ENCODE measurements at regions not wholly inside any gene's neighbourhood (a gene's known extent, or its start where the extent isn't known, plus 50 kb on each side); places are given as distances from the start of the nearest gene placed in this dataset.
"Not testable (repeated sequence)": the region's sequence is repeated elsewhere in the genome, so short reads cannot be mapped to it uniquely, and the experiment has no call there.

- no peak for DNase-seq
These were observed 394.1 kb downstream of the BCAT1 start for GRCh38 chr12:24554612-24555295.

- DNase-seq, result no peak
These were observed 395.6 kb downstream of the BCAT1 start for GRCh38 chr12:24553259-24553658.

GRCh38 chr12:24551163-24551786 lies 397.6 kb downstream of the BCAT1 start:
- no peak for DNase-seq

GRCh38 chr12:24550609-24551008 lies 398.3 kb downstream of the BCAT1 start:
- DNase-seq, result no peak

GRCh38 chr12:24546661-24547060 lies 402.2 kb downstream of the BCAT1 start:
- no peak for DNase-seq

GRCh38 chr12:24546084-24546483 lies 402.8 kb downstream of the BCAT1 start:
- DNase-seq, result no peak

- no peak for DNase-seq
These were observed 404.5 kb downstream of the BCAT1 start for GRCh38 chr12:24544368-24544767.

- DNase-seq, result no peak
These were observed 407.6 kb downstream of the BCAT1 start for GRCh38 chr12:24541193-24541871.

GRCh38 chr12:24539646-24540045 lies 409.3 kb downstream of the BCAT1 start:
- DNase-seq, result no peak

- no peak for DNase-seq
These were observed 411.6 kb downstream of the BCAT1 start for GRCh38 chr12:24537083-24537860.

DNA sequence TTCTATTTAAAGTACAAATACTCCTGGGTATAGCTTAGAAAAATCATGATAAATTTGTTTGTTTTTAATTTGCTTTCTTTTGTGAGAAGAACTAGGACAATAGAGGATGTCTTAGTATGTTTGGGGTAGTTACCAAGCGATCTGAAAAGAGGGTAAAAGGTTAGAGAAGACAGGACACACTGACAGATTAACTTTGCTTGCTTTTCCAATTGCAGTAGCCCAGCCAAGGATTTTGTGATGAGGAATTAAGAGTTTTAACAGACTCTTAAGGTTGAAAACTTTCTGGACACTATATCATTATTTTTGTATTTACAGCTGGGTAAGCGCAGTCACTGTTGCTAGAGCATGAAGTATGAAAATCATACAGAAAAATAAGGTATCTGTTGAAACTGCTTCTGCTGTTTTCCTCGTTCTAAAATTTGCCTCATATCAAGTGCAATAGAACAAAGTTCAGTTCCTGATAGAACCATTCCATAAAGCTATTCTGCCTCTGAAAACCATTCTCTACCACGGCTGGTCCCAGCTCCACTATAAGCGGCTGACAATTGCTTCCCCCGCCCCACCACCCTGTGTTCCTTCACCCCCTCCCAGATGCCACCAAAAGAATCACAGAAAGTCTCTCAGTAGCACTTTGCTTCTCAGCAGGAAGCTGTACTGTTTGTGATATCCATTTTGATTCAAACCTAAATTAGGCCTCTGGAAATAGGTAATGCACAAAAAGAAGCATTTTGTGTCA lies 413.4 kb downstream of the BCAT1 start:
- no peak for DNase-seq

DNA sequence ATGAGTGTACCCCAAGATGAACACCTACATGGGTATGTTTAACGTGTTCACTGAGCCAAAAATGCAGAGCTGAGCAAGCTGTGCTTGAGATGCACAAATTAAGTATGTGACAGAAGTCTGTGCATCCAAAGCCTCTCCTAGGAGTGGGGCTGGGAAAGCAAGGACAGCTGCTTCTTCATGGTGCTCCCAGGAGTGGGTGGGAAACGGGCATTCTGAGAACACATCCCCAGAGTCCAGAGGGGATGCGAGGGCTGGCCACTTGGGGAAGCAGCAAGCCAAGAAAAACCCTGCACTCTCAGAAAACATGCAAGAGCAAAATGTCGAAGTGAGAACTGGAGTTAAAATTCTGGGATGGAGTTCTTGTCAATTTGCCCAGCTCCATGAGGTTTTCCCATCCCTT lies 414.3 kb downstream of the BCAT1 start:
- no peak for DNase-seq

- DNase-seq, result no peak
These were observed 415.1 kb downstream of the BCAT1 start for GRCh38 chr12:24533716-24534352.

DNA sequence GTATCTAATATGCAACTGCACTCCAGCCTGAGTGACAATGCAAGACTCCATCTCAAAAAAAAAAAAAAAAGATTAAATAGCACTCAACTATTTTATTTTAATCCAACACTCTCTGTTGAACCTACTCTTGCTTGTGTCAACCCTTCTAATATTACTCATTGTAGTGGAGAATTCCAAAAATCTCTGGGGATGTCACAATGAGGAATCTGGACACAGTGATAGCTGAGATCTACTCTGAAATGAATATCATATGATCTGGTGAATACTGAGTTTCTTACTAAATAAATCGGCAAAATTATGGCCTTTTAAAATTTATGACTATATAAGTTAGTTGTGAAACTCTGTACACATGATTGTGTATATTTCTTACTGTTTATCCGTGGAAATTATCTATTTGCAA lies 418.2 kb downstream of the BCAT1 start:
- DNase-seq, result no peak

DNA sequence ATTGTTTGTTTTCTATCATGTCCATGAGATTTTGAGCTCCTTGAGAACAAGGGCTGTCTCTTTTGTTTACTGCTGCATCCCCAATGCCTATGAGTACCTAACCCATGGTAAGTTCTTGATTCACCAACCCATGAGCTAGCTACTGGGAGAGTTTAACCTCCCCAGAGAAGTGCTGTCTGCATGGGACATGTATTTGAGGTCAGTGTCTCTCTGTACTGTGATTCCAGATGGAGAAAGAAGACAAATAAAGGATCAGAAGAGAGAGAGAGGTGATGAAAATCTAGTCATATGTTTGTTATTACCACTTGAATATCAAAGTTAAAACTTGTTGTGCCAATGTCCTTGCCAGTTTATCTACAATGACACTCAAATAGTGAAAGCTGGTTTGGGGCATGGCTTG lies 421.8 kb downstream of the BCAT1 start:
- no peak for DNase-seq

DNA sequence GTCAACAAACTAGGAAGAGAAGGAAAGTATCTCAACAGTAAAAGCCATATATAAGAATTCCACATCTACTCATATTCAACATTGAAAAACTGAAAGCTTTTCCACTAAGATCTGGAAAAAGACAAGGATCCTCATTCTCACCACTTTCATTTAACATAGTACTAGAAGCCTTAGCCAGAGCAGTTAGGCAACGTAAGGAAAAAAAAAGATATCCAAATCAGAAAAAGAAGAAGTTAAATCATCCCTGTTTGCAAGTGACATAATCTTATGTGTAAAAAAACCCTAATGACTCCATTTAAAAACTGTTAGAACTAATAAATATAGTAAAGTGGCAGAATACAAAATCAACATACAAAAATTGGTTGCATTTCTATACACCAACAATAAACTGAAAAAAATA lies 426.2 kb downstream of the BCAT1 start:
- no peak for DNase-seq

DNA sequence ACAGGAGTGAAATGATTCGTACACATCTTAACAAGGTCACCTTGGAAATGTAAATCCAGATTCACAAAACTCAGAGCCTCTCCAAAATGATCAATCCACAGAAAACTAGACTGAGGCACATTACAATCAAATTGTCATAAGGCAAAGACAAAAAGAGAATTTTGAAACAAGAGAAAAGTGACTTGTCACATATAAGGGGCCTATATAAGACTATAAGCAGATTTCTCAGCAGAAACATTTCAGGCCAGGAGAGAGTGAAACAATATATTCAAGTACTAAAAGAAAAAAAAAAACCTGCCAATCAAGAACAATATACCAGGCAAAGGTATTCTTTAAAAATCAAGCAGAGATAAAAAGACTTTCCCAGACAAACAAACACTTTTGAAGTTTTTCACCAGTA lies 429.1 kb downstream of the BCAT1 start:
- DNase-seq, result no peak

GRCh38 chr12:24517000-24517399 lies 431.9 kb downstream of the BCAT1 start:
- no peak for DNase-seq

DNA sequence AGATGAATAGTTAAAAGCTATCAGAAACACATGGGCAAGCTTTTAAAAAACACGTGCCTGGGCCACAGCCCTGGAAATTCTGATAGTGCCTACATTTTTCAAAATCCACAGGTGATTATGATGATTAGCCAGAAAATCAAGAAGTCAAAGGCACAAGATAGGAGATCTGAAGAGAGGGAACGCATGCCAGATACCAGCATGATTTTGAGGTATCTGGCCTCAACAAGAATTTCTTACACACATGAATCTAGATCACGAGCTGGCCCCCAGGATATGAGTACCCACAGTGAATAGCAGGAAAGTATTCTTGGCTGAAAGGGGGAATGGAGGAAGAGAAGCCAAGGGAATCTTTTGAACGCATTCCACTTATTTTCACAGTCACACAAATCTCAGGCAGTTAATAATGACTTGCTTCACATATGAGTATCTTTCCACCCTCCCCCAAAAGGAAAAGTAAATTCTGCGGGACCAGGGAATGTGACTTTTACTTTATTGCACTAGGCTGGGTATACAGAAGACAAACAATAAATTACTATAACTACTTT lies 438.2 kb downstream of the BCAT1 start:
- no peak for DNase-seq

DNA sequence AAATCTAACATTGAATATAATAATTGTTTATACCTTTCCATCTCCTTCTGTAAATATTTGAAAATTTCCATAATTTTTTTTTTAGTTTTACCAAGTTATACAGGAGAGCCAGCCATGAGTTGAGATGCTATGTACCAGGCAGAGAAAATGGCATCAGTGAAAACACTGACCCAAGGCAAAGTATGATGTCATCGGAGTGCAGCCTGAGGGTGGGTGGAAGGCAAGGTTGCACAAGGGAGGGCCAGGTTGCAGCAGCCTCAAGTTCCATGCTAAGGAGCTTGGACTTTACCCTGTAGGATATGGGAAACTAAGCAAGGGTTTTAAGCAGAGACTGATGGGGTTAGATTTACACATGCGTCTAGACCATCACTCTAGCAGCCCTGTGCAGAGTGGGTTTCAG lies 441.1 kb downstream of the BCAT1 start:
- no peak for DNase-seq

DNA sequence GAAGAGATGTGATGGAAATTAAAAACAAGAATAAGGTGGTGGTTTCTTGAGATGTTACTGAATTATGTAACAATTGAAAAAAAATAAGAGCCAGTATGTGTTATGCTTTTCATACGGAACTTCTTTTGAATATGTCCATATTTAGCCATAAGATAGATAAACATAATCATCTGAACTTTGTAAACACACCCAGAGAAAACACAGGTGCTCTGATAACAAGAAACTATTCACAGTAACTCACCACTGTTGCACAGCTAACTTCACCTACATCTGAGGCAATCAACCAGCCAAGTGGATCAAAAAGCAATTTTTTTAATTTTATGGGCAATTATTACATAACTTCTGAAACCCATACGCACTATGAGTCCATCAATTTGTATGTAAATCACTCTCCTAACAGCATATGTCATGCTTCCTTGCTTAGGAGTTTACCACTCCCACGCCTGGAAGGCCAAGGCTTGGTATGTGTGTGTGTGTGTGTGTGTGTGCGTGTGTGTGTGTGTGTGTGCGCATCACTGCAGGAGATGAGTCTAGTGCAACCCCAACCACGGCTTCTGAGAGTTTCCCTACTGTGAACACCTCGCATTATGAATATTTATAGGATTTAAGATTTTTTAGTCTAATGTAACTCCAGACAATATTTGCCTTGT lies 443.4 kb downstream of the BCAT1 start:
- no peak for DNase-seq

DNA sequence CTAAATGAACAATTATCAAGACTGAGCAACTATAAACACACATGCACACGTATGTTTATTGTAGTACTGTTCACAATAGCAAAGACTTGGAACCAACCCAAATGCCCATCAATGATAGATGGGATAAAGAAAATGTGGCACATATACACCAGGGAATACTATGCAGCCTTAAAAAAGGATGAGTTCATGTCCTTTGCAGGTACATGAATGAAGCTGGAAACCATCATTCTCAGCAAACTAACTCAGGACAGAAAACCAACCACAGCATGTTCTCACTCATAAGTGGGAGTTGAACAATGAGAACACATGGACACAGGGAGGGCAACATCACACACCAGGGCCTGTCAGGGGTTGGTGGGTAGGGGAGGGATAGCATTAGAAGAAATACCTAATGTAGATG lies 445.4 kb downstream of the BCAT1 start:
- not testable (repeated sequence) for DNase-seq
